GM18507 (cell line): ENCODE measurements at regions not wholly inside any gene's neighbourhood (a gene's known extent, or its start where the extent isn't known, plus 50 kb on each side); places are given as distances from the start of the nearest gene placed in this dataset.

ENCODE experiments used
- DNase-seq: peaks from one replicate; pipeline ENCODE4 v3.0.0; 2011; ENCODE audit warnings: low read depth; ENCODE audit not compliant: insufficient read length; ENCODE audit errors: extremely low spot score
- FAIRE-seq: peaks from 2 replicates; lab custom pipeline; 2011; peaks lifted over from hg19 to GRCh38; lab: Jason Lieb, UNC

- no peak for FAIRE-seq
- DNase-seq = no peak
Measured at GRCh38 chr18:4870177-4870773, 326.8 kb downstream of the AKAIN1 start.

DNA sequence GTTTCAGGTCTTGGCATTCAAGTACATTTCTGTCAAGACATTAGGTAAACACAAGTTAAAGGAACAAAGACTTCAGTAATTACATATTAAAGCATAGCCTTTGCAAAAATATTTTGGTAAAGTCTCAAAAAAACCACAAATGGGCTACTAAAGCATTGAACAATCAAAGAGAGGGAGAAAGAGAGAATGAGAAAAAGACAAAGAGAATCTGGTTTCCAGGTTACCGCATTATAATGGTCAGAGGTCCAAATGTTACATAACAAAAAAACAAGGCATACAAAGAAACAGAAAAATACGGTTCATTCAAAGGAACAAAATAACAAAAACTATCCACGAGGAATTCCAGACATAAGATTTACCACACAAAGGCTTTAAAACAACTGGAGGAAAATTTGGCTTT is 327.9 kb downstream of the AKAIN1 start:
- DNase-seq (no peak), FAIRE-seq (no peak)

DNA sequence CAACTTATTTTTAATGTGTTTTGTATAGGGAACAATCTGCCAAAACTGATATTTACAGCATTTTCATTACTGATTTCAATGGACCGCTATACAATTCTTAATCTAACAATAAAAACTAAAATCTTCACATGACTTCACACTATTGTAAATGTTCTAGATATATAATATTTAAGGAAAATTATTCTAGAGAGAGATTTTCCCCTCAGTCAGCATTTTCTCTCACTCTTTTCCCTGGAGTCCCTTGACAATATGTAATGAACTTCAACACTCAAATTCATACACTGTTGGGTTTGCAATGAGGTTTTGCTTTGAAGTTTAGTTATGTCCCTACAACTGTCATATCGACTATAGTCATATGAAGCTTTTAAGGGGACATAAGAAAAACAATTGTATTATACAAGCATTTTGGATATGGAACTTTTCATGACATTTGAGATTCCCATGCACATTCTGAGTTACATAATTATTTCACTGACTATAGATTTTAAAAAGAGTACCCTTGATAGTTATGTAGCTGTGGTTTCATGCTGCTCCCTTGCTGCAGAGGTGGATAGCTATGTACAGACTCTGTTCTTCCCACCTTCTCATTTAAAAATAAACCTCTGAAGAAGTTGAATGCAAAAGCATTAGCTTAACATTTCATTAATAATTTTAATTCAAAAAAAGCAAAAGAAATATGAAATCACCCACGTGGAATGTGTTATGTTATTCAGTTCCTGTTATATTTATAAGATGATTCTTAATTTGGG is 338.5 kb downstream of the AKAIN1 start:
- FAIRE-seq (no peak), DNase-seq (no peak)

DNA sequence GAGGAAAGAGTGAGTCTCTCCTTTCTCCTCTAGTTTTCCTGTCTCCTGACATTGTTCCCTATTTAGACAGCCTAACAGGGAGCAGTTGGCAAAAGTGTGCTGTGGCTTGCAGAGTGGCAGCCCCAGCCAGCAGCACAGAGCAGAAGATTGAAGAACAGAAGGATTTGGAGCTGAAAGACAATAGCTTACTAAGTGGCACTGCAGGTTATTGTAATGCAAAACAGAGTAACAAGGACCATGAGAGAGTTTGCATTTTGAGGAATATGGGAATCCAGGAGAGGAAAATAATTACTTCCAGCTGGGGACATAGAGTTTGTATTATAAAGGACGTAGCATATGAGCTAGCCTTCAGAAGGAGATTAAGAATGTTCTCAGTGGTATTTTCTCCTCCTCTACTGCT is 342.4 kb downstream of the AKAIN1 start:
- FAIRE-seq = no peak
- no peak for DNase-seq

DNA sequence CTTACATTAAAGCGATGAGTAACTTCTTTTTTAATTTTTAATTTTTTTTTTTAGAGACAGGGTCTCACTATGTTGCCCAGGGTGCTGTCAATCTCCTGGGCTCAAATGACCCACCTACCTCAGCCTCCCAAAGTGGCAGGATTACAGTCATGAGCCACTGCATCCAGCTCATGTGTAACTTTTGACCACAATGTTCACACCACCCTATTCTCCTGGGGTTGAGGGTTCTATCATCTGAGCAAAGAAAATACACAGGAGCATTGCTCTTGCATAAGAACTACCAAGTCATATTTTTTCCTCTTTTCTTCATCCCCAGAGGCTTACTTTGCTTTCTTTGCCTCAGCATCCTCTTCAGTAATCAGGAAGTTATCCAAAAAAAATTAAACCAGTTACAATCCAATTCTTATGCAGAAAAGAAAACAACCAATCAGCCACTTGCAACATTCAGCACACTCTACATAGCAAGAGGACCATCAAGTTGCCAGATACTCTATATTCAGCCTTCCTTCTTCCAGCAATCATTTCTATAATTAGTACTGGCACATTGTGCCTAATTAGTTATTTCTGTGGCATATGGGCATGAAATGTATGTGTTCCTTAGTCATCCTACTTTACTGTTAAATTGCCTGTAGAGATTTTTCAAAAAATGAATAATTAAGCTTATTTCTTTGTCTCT is 345.6 kb downstream of the AKAIN1 start:
- FAIRE-seq (no peak), DNase-seq (no peak)

DNA sequence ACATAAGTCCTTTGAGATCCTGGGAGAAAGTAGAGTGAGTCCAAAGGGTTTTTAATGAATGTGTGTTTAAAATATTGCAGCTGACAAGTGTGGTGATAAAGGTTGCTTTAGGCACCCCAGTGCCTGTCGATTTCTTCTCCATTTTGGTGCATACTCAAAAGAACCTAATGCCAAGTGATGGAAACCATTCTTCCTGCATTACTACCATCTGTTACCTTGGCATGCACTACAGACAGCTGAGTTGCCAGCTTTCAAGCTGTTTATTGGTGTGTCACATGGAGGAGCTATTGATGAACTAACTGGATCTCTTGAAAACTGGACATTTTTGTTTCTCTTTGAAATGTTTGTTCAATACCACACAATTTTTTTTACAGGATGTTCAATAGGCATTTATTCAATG is 350.0 kb downstream of the AKAIN1 start:
- no peak for DNase-seq
- FAIRE-seq = no peak

- FAIRE-seq = no peak
- DNase-seq = no peak
Measured at GRCh38 chr18:4844320-4844719, 352.7 kb downstream of the AKAIN1 start.

DNA sequence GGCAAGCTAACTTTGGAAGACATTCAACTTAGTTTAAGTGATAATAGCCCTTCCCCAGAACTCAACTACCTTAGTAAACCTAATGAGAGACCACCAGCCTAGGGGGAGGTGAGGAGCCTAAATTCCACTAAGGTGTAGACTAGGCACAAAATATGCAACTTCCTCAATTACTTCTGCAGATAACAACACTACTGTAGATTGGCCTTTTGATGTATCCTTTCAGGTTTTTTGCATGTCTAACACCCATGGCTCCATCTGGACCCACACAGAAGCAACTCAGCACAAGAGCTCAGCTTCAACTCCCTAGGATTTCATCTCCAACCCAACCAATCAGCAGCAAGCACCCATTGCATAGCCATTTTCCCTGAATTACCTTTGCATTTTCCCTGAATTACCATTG is 353.3 kb downstream of the AKAIN1 start:
- FAIRE-seq (no peak), DNase-seq (no peak)

DNA sequence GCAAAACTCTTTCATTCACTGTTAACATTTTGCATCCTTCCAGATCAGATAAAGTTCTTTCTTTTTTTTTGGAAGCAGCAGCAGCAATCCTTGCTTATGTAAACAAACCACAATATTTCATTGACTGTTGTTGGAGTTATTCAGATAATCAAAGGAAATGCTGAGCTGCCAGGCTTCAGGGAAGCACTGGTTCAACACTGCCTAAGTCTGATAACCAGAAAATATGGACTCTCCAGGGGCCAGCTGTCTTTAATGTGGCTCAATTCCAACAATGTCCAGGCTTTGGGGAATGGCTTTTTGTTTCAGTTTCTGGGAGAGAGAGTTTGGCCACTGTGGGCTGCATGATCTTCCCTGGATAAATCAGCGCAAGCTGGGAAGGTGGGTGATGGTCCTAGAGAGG is 354.3 kb downstream of the AKAIN1 start:
- DNase-seq (no peak), FAIRE-seq (no peak)

- FAIRE-seq = no peak
- DNase-seq = no peak
Measured at GRCh38 chr18:4842287-4842686, 354.8 kb downstream of the AKAIN1 start.

DNA sequence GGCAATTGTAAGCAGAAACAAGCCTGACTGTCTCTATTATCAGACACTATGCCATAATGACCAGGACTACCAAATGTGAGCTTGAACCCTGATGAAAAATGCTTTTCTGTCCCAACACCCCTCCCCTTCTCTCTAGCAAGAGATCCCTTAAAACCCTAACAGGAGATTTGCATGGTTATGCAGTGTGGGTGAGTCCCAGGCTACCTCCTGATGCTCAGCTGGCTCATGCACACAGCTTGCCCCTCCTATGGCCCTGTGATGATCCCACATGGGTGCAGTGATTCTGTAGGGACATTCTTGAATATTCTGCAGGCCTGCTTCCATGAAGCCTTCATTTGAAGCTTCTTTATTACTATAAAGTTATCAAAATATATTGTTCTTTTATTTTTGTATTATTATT is 357.4 kb downstream of the AKAIN1 start:
- FAIRE-seq (no peak), DNase-seq (no peak)

DNA sequence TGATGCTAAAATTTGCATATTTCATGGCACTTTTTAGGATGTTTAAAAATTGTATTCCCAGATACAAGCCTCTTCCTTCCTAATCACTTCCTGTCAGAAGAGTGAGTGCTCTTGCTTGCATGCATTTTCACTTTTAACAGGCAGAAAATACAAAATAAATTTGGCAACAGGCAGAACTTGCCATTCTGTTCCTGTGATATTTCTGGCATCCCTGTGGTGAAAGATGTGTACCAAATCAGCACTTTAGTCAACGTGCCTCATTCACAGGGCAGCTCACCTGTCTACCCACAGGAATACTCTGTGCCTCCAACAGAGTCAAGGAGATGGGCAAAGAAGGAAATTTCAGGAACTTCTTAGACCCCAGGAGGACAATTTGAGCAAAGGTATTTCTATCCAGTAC is 360.9 kb downstream of the AKAIN1 start:
- FAIRE-seq (no peak), DNase-seq (no peak)

GRCh38 chr18:4831791-4832375 is 365.2 kb downstream of the AKAIN1 start:
- no peak for DNase-seq

DNA sequence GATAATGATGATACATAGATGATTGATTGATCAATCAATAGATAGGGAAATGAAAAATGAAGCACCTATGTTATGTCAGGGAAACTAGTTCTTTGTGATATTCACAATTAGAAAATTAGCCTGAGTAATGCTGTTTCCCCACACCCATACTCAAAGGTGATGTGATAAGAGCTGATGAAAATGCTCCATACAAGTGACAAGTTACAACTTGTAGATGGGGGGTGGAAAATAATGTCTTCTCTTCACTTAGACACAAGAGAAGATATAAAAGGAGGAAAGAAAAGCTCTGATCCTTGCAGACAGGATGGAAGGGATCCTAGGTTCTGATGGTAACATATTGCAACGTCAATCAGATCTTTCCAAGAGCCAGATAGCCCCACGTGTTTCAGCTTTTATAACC is 365.9 kb downstream of the AKAIN1 start:
- no peak for DNase-seq
- FAIRE-seq = no peak

More at GRCh38 chr18:4831791-4832375, 365.2 kb downstream of the AKAIN1 start:
- FAIRE-seq = no peak

DNA sequence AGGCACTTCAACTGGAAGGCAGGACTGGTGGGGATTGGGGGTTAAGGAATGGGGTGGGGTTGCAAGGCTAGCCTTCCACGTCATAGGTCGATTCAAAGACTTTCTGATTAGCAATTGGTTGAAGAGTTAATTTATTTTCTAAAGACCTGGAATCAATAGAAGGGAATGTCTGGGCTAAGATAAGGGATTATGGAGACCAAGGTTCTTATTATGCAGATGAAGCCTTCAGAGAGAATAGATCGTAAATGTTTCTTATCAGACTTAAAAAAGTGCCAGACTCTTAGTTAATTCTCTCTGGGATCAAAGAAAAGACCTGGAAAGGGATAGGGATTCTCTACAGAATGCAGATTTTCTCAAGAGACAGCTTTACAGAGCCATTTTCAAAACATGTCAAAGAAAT is 368.0 kb upstream of the DLGAP1 start:
- FAIRE-seq = no peak
- no peak for DNase-seq

- DNase-seq (no peak), FAIRE-seq (no peak)
Measured at GRCh38 chr18:4821801-4822200, 366.7 kb upstream of the DLGAP1 start.

DNA sequence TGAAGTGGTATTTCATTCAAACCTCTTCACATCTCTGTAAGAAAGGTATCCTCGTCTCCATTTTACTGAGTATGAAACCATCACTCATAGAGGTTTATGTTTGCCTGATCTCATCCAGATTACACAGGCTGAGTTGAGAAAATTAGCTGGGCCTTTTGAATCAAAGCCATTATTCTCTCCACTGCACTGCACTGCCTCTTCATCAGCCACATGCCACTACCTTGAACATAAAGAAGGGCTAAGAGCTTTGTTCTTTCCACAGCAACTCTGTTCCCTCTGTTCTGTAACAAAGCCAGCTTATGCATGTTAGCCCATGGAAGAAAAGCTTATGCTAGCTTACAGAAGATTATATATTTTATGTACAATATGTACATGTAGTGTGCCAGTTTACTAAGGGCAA is 362.6 kb upstream of the DLGAP1 start:
- DNase-seq = no peak
- no peak for FAIRE-seq

GRCh38 chr18:4813708-4814107 is 358.6 kb upstream of the DLGAP1 start:
- DNase-seq = no peak
- FAIRE-seq = no peak

DNA sequence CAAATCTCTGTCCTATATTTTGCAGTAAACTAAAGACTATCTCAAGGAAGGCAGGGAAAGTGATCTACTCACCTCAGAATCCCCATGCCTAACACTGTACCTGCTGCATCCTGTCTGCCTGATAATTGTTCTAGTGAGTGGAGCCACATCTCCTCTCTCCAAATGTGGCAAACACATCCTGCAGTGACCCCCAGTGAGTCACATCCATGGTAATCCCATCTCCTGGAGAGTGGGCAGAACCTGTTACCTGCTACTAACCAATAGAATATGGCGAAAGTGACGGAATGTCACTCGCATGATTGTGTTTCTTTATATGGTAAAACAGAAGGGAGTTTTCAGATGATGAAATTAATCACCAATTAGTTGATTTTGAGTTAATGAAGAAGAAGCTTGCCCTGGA is 353.8 kb upstream of the DLGAP1 start:
- no peak for DNase-seq
- FAIRE-seq = no peak

DNA sequence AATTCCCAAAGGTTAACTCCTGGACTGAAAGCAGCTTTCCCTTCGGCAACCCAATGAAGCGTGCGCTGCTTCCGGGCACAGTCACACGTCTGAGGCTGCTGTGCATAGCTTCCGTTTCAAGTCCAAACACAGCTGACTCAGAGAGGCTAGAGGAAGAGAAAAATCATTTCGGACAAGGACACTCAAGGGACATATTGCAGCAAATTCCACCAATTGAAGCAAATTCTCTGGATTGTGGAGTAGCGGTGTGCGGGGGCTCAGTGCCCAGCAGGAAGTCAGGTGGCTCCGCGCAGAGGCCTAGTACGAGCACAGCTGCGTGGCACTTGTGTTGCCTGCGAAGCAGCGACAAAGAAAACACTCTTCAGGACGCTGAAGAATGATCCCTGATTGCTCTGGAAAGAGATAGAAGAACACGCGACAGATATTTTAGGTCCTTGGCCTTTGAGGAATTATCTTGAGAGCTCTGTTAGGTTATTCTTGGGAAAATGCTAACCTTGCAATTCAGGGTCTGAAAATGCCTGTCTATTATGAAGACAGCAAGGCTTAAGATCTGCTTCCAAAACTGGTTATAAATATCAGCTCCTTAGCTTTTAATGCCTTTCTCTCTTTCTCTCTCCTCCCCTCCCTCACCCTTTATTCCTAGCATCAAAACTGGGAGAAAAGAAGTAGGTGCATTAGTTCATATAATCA is 352.6 kb upstream of the DLGAP1 start:
- DNase-seq (no peak), FAIRE-seq (no peak)
